PFSK-1 (cell line): ENCODE measurements at regions not wholly inside any gene's neighbourhood (a gene's known extent, or its start where the extent isn't known, plus 50 kb on each side); places are given as distances from the start of the nearest gene placed in this dataset.

Experiments used
- POLR2AphosphoS5 ChIP-seq: IDR thresholded peaks from 2 replicates; pipeline ENCODE4 v1.6.1; 2012; ENCODE audit warnings: low read depth, mild to moderate bottlenecking, control low read depth, low read length, moderate library complexity
- REST ChIP-seq, 2 experiments: IDR thresholded peaks; 2 replicates each; pipeline versions ENCODE4 v1.6.1 to v1.8.0; 2011 to 2012; ENCODE audit warnings: low read depth in 2 of 2, low read length in 2 of 2, control low read depth in 1 of 2, inconsistent platforms in 1 of 2, mild to moderate bottlenecking in 1 of 2, moderate library complexity in 1 of 2; ENCODE audit not compliant: insufficient read depth in 1 of 2

- TF ChIP-seq REST (IDR thresholded peaks at IDR 0.05; ENCODE audit: insufficient read depth in 1 of 2, low read depth in 2 of 2, low read length in 2 of 2) (no peak), POLR2AphosphoS5 (no peak)
Observed at GRCh38 chr14:98943907-98944306, 328.1 kb downstream of the BCL11B start.
